Progenitor cell of endocrine pancreas (in vitro differentiated cells): ENCODE measurements at regions not wholly inside any gene's neighbourhood (a gene's known extent, or its start where the extent isn't known, plus 50 kb on each side); places are given as distances from the start of the nearest gene placed in this dataset.

Experiments
- DNase-seq: peaks from one replicate; pipeline ENCODE4 v3.0.0; 2021; ENCODE audit warnings: low spot score; ENCODE audit not compliant: unreplicated experiment
- H3K27ac Mint-ChIP-seq: 2 replicates; pipeline ENCODE4 v1.8.0; 2021; ENCODE audit warnings: mild to moderate bottlenecking, moderate library complexity, mixed read lengths
- H3K27me3 Mint-ChIP-seq: 2 replicates; pipeline ENCODE4 v1.8.0; 2021; ENCODE audit warnings: mixed read lengths
- H3K36me3 Mint-ChIP-seq: 2 replicates; pipeline ENCODE4 v1.8.0; 2022; ENCODE audit warnings: mixed read lengths; ENCODE audit not compliant: insufficient read depth
- H3K4me1 Mint-ChIP-seq: 2 replicates; pipeline ENCODE4 v1.8.0; 2021; ENCODE audit warnings: low read depth, mixed read lengths
- H3K4me3 Mint-ChIP-seq: 2 replicates; pipeline ENCODE4 v1.8.0; 2021; ENCODE audit warnings: low read depth, mild to moderate bottlenecking, moderate library complexity, mixed read lengths
- H3K9me3 Mint-ChIP-seq: 2 replicates; pipeline ENCODE4 v1.8.0; 2021; ENCODE audit warnings: low read depth, mixed read lengths
- CTCF ChIP-seq: fragments of 200-600 bp; sonication (generic); IDR thresholded peaks from one replicate; pipeline ENCODE4 v1.5.0; 2021; ENCODE audit warnings: antibody characterized with exemption, mild to moderate bottlenecking; ENCODE audit not compliant: unreplicated experiment

- H3K4me1 Mint-ChIP-seq: no peaks in the 10 kb centered on the region
- no peaks in the 10 kb centered on the region for H3K27me3 Mint-ChIP-seq
- TF ChIP-seq CTCF: no peak
- H3K4me3 Mint-ChIP-seq: no peak overlapping the region
- no peak overlapping the region for H3K27ac Mint-ChIP-seq
- DNase-seq: no peak
- no peaks in the 10 kb centered on the region for H3K36me3 Mint-ChIP-seq
- H3K9me3 Mint-ChIP-seq: no peaks in the 10 kb centered on the region
Observed at GRCh38 chr5:99949969-99950524, 585.1 kb upstream of the FAM174A start.

GRCh38 chr5:99949361-99949760 is 585.8 kb upstream of the FAM174A start:
- Mint-ChIP-seq H3K4me1 (no peaks in the 10 kb centered on the region), H3K27me3 (no peaks in the 10 kb centered on the region), H3K36me3 (no peaks in the 10 kb centered on the region), H3K4me3 (no peak overlapping the region), H3K27ac (no peak overlapping the region), H3K9me3 (no peaks in the 10 kb centered on the region)
- no peak for DNase-seq
- no peak for TF ChIP-seq CTCF

GRCh38 chr5:99948850-99949249 is 586.3 kb upstream of the FAM174A start:
- H3K4me3 Mint-ChIP-seq: no peak overlapping the region
- H3K27me3 Mint-ChIP-seq: no peaks in the 10 kb centered on the region
- no peak for TF ChIP-seq CTCF
- no peak overlapping the region for H3K27ac Mint-ChIP-seq
- no peak for DNase-seq
- no peaks in the 10 kb centered on the region for H3K36me3 Mint-ChIP-seq
- no peaks in the 10 kb centered on the region for H3K9me3 Mint-ChIP-seq
- no peaks in the 10 kb centered on the region for H3K4me1 Mint-ChIP-seq

- Mint-ChIP-seq H3K27me3 (no peaks in the 10 kb centered on the region), H3K36me3 (no peaks in the 10 kb centered on the region), H3K27ac (no peak overlapping the region), H3K4me1 (no peaks in the 10 kb centered on the region), H3K9me3 (no peaks in the 10 kb centered on the region), H3K4me3 (no peak overlapping the region)
- no peak for TF ChIP-seq CTCF
- DNase-seq: no peak
Observed at GRCh38 chr5:99945478-99946442, 589.4 kb upstream of the FAM174A start.

GRCh38 chr5:99940540-99940939 is 594.6 kb upstream of the FAM174A start:
- no peaks in the 10 kb centered on the region for H3K27me3 Mint-ChIP-seq
- H3K4me3 Mint-ChIP-seq: no peak overlapping the region
- no peak for TF ChIP-seq CTCF
- H3K36me3 Mint-ChIP-seq: no peaks in the 10 kb centered on the region
- no peak overlapping the region for H3K27ac Mint-ChIP-seq
- H3K4me1 Mint-ChIP-seq: no peaks in the 10 kb centered on the region
- H3K9me3 Mint-ChIP-seq: no peaks in the 10 kb centered on the region
- DNase-seq: no peak
